Upper lobe of left lung (tissue), 4 donors: ENCODE measurements at regions not wholly inside any gene's neighbourhood (a gene's known extent, or its start where the extent isn't known, plus 50 kb on each side); places are given as distances from the start of the nearest gene placed in this dataset.

ENCODE experiments used
- EP300 ChIP-seq, 4 donors: sonication (generic); formaldehyde crosslinking; IDR thresholded peaks; one replicate each; pipeline ENCODE4 v1.5.1; 2017; ENCODE audit warnings: antibody characterized with exemption in 4 of 4, control low read depth in 2 of 4
- POLR2A ChIP-seq, 4 donors: fragments of 450-650 bp; IDR thresholded peaks; one replicate each; pipeline ENCODE4 v1.5.1; 2016 to 2017; ENCODE audit warnings: antibody characterized with exemption in 4 of 4, mild to moderate bottlenecking in 2 of 4
- TF ChIP-seq, protein P1 (sequence below), 6 experiments: fragments of 450-650 bp in 4 of 6; fragments of 200-600 bp in 2 of 6; sonication (generic) in 2 of 6; IDR thresholded peaks; one replicate each; pipeline ENCODE4 v1.5.1; 2016 to 2019; ENCODE audit warnings: antibody characterized with exemption in 6 of 6

DNA sequence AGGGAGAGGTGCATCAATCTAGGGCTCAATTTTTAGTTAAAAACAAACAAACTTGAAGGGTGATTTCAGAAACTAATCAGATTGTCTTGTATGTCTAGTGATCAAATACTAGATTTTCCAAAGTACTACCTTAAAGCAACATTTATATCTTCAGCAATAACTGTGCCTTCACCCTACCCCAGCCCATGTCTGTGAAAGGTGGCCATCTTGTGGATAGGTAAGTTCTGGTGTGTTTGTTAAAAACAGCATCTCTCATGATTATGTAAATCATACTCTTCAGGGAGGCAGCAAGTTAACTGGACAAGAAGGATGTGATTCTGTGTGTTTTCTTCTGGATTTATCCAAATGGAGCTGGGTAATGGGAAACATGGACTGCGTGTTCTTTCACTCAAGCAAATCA, 81.4 kb upstream of the ACSL1 start:
- TF ChIP-seq, protein P1, sequence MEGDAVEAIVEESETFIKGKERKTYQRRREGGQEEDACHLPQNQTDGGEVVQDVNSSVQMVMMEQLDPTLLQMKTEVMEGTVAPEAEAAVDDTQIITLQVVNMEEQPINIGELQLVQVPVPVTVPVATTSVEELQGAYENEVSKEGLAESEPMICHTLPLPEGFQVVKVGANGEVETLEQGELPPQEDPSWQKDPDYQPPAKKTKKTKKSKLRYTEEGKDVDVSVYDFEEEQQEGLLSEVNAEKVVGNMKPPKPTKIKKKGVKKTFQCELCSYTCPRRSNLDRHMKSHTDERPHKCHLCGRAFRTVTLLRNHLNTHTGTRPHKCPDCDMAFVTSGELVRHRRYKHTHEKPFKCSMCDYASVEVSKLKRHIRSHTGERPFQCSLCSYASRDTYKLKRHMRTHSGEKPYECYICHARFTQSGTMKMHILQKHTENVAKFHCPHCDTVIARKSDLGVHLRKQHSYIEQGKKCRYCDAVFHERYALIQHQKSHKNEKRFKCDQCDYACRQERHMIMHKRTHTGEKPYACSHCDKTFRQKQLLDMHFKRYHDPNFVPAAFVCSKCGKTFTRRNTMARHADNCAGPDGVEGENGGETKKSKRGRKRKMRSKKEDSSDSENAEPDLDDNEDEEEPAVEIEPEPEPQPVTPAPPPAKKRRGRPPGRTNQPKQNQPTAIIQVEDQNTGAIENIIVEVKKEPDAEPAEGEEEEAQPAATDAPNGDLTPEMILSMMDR (IDR thresholded peaks at IDR 0.05): no peak
- no peak for TF ChIP-seq POLR2A (IDR thresholded peaks at IDR 0.05)
- TF ChIP-seq EP300 (IDR thresholded peaks at IDR 0.05): no peak
